HCT116 (cell line): ENCODE measurements at regions not wholly inside any gene's neighbourhood (a gene's known extent, or its start where the extent isn't known, plus 50 kb on each side); places are given as distances from the start of the nearest gene placed in this dataset.

Source experiments
- ATAC-seq: fragments of 200-7000 bp; cut with Tn5 transposase; 2 replicates; pipeline ENCODE4 v1.9.1; 2020; ENCODE audit warnings: mild to moderate bottlenecking, moderate library complexity
- BruUV-seq: library from RNA; stranded (reverse); fragments of 400-500 nt; replicated peaks from 2 replicates; lab custom pipeline; 2021; lab: Mats Ljungman, UMichigan
- CTCF ChIA-PET: fragments of 300-600 bp; sonication (Branson Sonifier 250); formaldehyde crosslinking; loops from one replicate; lab custom pipeline; 2021; ENCODE audit warnings: antibody characterized with exemption; lab: Charles Lee
- POLR2A ChIA-PET: fragments of 300-600, 350-600 bp; sonication (Branson Sonifier 250); formaldehyde crosslinking; loops from one replicate; lab custom pipeline; 2021; ENCODE audit warnings: antibody characterized with exemption; lab: Charles Lee
- RAD21 ChIA-PET, 2 experiments: fragments of 300-600 bp; sonication (Branson Sonifier 250); formaldehyde crosslinking; loops; one replicate each; lab custom pipeline; 2023; ENCODE audit warnings: low total read pairs in 2 of 2; ENCODE audit not compliant: uncharacterized antibody in 2 of 2, unreplicated experiment in 2 of 2, low non-redundant PET in 1 of 2; lab: Charles Lee
- DNase-seq: peaks from one replicate; pipeline ENCODE4 v3.0.0-alpha.2; 2010; ENCODE audit warnings: low read depth, low spot score
- H2AFZ ChIP-seq: fragments of 200-600 bp; shearing (Covaris generic), sonication (generic); 2 replicates; pipeline ENCODE4 v1.6.1; 2017; ENCODE audit warnings: low read depth, mixed run types, mixed read lengths, antibody characterized with exemption, low read length; ENCODE audit not compliant: poor library complexity, severe bottlenecking
- H3K27ac ChIP-seq: 2 replicates; pipeline ENCODE4 v1.5.1; 2012; ENCODE audit warnings: low read depth, low read length
- H3K27me3 ChIP-seq: fragments of 200-600 bp; sonication (generic); 2 replicates; pipeline ENCODE4 v1.6.1; 2016; ENCODE audit warnings: mixed run types, low read length, mixed read lengths; ENCODE audit not compliant: insufficient read depth
- H3K36me3 ChIP-seq, 2 experiments: fragments of 200-500 bp in 1 of 2; fragments of 200-600 bp in 1 of 2; sonication (Bioruptor generic) in 1 of 2; sonication (generic) in 1 of 2; 2 replicates each; pipeline versions ENCODE4 v1.5.1 to v1.6.1; 2014 to 2016; ENCODE audit warnings: low read length in 2 of 2, inconsistent platforms in 1 of 2, mixed read lengths in 1 of 2, mixed run types in 1 of 2; ENCODE audit not compliant: insufficient read depth in 2 of 2, control insufficient read depth in 1 of 2
- H3K4me1 ChIP-seq, 2 experiments: fragments of 200-600 bp in 1 of 2; sonication (generic) in 1 of 2; 2 replicates each; pipeline versions ENCODE4 v1.5.1 to v1.6.1; 2012 to 2017; ENCODE audit warnings: low read length in 2 of 2, inconsistent platforms in 1 of 2, mild to moderate bottlenecking in 1 of 2, mixed read lengths in 1 of 2, mixed run types in 1 of 2, moderate library complexity in 1 of 2; ENCODE audit not compliant: insufficient read depth in 2 of 2, control insufficient read depth in 1 of 2
- H3K4me2 ChIP-seq: fragments of 200-600 bp; sonication (generic); 2 replicates; pipeline ENCODE4 v1.6.1; 2017; ENCODE audit warnings: mixed run types, low read length, mixed read lengths
- H3K4me3 ChIP-seq, 2 experiments: fragments of 200-600 bp in 1 of 2; sonication (generic) in 1 of 2; replicated peaks in 1 of 2; 2 replicates each; pipeline ENCODE4 v1.5.1; 2011 to 2016; ENCODE audit warnings: low read length in 2 of 2, control low read depth in 1 of 2, low read depth in 1 of 2, mild to moderate bottlenecking in 1 of 2, mixed read lengths in 1 of 2, mixed run types in 1 of 2
- H3K79me2 ChIP-seq: fragments of 200-600 bp; sonication (generic); 2 replicates; pipeline ENCODE4 v1.6.1; 2017; ENCODE audit warnings: mild to moderate bottlenecking, mixed run types, low read length, moderate library complexity, mixed read lengths; ENCODE audit not compliant: insufficient read depth
- H3K9ac ChIP-seq: fragments of 200-600 bp; sonication (generic); 2 replicates; pipeline ENCODE4 v1.6.1; 2016; ENCODE audit warnings: low read length, mixed read lengths
- H3K9me2 ChIP-seq: fragments of 200-600 bp; sonication (generic), shearing (Covaris generic); 2 replicates; pipeline ENCODE4 v1.6.1; 2017; ENCODE audit warnings: mixed run types, mild to moderate bottlenecking, moderate library complexity; ENCODE audit not compliant: insufficient read depth
- H3K9me3 ChIP-seq, 2 experiments: fragments of 200-500 bp in 1 of 2; fragments of 200-600 bp in 1 of 2; sonication (Bioruptor generic) in 1 of 2; sonication (generic) in 1 of 2; 2 replicates each; pipeline ENCODE4 v1.6.1; 2014 to 2017; ENCODE audit warnings: low read length in 2 of 2, mixed read lengths in 2 of 2, inconsistent platforms in 1 of 2, low read depth in 1 of 2, mild to moderate bottlenecking in 1 of 2, mixed run types in 1 of 2, moderate library complexity in 1 of 2; ENCODE audit not compliant: control insufficient read depth in 1 of 2, insufficient read depth in 1 of 2
- H4K20me1 ChIP-seq: fragments of 200-600 bp; sonication (generic), shearing (Covaris generic); 2 replicates; pipeline ENCODE4 v1.6.1; 2017; ENCODE audit warnings: mixed run types, mild to moderate bottlenecking, moderate library complexity; ENCODE audit not compliant: insufficient read depth
- EGR1 ChIP-seq: IDR thresholded peaks from 2 replicates; pipeline ENCODE4 v1.6.1; 2012; ENCODE audit warnings: low read depth
- ELF1 ChIP-seq: IDR thresholded peaks from 2 replicates; pipeline ENCODE4 v1.6.1; 2012; ENCODE audit warnings: low read depth, borderline replicate concordance
- FOSL1 ChIP-seq: IDR thresholded peaks from 2 replicates; pipeline ENCODE4 v1.6.1; 2012; ENCODE audit warnings: low read depth
- POLR2A ChIP-seq: IDR thresholded peaks from 2 replicates; pipeline ENCODE4 v1.7.0; 2011; ENCODE audit warnings: borderline replicate concordance; ENCODE audit not compliant: insufficient read depth, insufficient read length; ENCODE audit errors: extremely low read depth
- YY1 ChIP-seq: IDR thresholded peaks from 2 replicates; pipeline ENCODE4 v1.6.1; 2011; ENCODE audit warnings: low read length, low read depth, moderate library complexity, mild to moderate bottlenecking; ENCODE audit not compliant: insufficient replicate concordance; ENCODE audit errors: extremely low read depth
- intact Hi-C: fragments of 100-400 bp; cut with micrococcal nuclease; formaldehyde crosslinking; loops from 2 replicates; pipeline ENCODE4 v1.10.0; 2022
- TF ChIP-seq, protein P1 (sequence below), 3 experiments: fragments of 200-600 bp in 1 of 3; sonication (generic) in 1 of 3; IDR thresholded peaks in 2 of 3; conservative IDR thresholded peaks in 1 of 3; 2 replicates each; pipeline ENCODE4 v1.5.1; 2012 to 2017; ENCODE audit warnings: low read depth in 2 of 3, low read length in 2 of 3, antibody characterized with exemption in 1 of 3, borderline replicate concordance in 1 of 3, control low read depth in 1 of 3, mild to moderate bottlenecking in 1 of 3, mixed read lengths in 1 of 3, mixed run types in 1 of 3, moderate library complexity in 1 of 3; ENCODE audit not compliant: insufficient read depth in 1 of 3

GRCh38 chr6:40251637-40252300 lies 317.5 kb upstream of the MOCS1 start:
- Histone ChIP-seq H3K9ac (no peak overlapping the region), H3K9me2 (no peaks in the 10 kb centered on the region), H3K4me2 (no peak overlapping the region), H3K27ac (no peak overlapping the region), H2AFZ (no peak overlapping the region), H3K9me3 (no peaks in the 10 kb centered on the region), H3K27me3 (peaks cover 21% of the 10 kb centered on the region), H3K4me3 (no peak overlapping the region), H3K36me3 (no peaks in the 10 kb centered on the region), H3K4me1 (no peaks in the 10 kb centered on the region), H3K79me2 (no peaks in the 10 kb centered on the region), H4K20me1 (no peaks in the 10 kb centered on the region)
- no TSS peak for BruUV-seq
- intact Hi-C loops: no loop called here
- POLR2A ChIA-PET: no interaction called here
- CTCF ChIA-PET: no interaction called here
- TF ChIP-seq POLR2A (no peak), ELF1 (no peak), EGR1 (no peak), YY1 (no peak)
- RAD21 ChIA-PET: no interaction called here
- DNase-seq (no peak), ATAC-seq (no peak)

GRCh38 chr6:40249935-40250334 lies 315.7 kb upstream of the MOCS1 start:
- ChIA-PET CTCF (no interaction called here), RAD21 (no interaction called here), POLR2A (no interaction called here)
- H3K4me2 ChIP-seq: no peak overlapping the region
- peaks cover 5% of the 10 kb centered on the region; the same call in 1 of the 2 replicates for H3K27me3 ChIP-seq
- ATAC-seq: no peak
- H3K4me1 ChIP-seq: no peaks in the 10 kb centered on the region
- H3K9me2 ChIP-seq: no peaks in the 10 kb centered on the region
- H3K9me3 ChIP-seq: no peaks in the 10 kb centered on the region
- H4K20me1 ChIP-seq: no peaks in the 10 kb centered on the region
- intact Hi-C loops: no loop called here
- H3K27ac ChIP-seq: no peak overlapping the region
- no peak for DNase-seq
- H3K79me2 ChIP-seq: no peaks in the 10 kb centered on the region
- no peak overlapping the region for H3K4me3 ChIP-seq
- H3K9ac ChIP-seq: no peak overlapping the region
- H3K36me3 ChIP-seq: no peaks in the 10 kb centered on the region
- BruUV-seq: no TSS peak
- H2AFZ ChIP-seq: no peak overlapping the region
- TF ChIP-seq, protein P1, sequence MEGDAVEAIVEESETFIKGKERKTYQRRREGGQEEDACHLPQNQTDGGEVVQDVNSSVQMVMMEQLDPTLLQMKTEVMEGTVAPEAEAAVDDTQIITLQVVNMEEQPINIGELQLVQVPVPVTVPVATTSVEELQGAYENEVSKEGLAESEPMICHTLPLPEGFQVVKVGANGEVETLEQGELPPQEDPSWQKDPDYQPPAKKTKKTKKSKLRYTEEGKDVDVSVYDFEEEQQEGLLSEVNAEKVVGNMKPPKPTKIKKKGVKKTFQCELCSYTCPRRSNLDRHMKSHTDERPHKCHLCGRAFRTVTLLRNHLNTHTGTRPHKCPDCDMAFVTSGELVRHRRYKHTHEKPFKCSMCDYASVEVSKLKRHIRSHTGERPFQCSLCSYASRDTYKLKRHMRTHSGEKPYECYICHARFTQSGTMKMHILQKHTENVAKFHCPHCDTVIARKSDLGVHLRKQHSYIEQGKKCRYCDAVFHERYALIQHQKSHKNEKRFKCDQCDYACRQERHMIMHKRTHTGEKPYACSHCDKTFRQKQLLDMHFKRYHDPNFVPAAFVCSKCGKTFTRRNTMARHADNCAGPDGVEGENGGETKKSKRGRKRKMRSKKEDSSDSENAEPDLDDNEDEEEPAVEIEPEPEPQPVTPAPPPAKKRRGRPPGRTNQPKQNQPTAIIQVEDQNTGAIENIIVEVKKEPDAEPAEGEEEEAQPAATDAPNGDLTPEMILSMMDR (IDR thresholded peaks at IDR 0.05 in 2 of 3, conservative IDR thresholded peaks at IDR 0.05 in 1 of 3; ENCODE audit: borderline replicate concordance in 1 of 3, insufficient read depth in 1 of 3, low read depth in 2 of 3, low read length in 2 of 3): 0 out of 6 replicates have a peak, but pooled peaks of 1 of the 3 experiments have one; percentile 6
- TF ChIP-seq FOSL1: no peak
- TF ChIP-seq, all 23 proteins: peak for 1
